HG03558 (cell line): ENCODE measurements at regions not wholly inside any gene's neighbourhood (a gene's known extent, or its start where the extent isn't known, plus 50 kb on each side); places are given as distances from the start of the nearest gene placed in this dataset.
"Not testable (repeated sequence)": the region's sequence is repeated elsewhere in the genome, so short reads cannot be mapped to it uniquely, and the experiment has no call there.

ENCODE experiments used
- ATAC-seq: cut with Tn5 transposase; IDR thresholded peaks from one replicate; pipeline ENCODE4 v1.9.1; 2021; ENCODE audit warnings: moderate number of reproducible peaks; ENCODE audit not compliant: unreplicated experiment; ENCODE audit errors: extremely low read depth

GRCh38 chr3:28989646-28990089 is 291.2 kb upstream of the RBMS3 start:
- peak; percentile 88 for ATAC-seq

GRCh38 chr3:28994161-28994905 is 286.5 kb upstream of the RBMS3 start:
- ATAC-seq, result no peak

GRCh38 chr3:29004885-29005599 is 275.8 kb upstream of the RBMS3 start:
- peak; percentile 100 for ATAC-seq

DNA sequence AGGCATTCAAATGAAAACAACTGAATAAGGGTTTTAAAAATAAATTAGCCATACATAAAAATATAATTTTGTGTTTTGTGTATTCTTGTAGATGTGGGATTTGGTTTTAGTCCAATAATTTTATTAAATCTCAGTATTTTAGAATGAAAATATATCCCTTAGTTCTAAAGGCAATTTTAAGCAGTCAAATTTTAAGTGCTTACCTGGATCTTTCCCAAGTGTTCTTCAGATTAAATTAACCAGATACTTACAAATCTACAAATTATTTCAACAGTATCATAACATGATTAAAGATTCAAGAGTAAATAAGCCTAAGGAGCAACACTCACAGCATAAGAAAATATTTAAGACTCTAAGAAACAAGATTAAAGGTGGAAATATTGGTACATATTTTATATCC is 275.0 kb upstream of the RBMS3 start:
- no peak for ATAC-seq

GRCh38 chr3:29011441-29011840 is 269.4 kb upstream of the RBMS3 start:
- ATAC-seq, result no peak

DNA sequence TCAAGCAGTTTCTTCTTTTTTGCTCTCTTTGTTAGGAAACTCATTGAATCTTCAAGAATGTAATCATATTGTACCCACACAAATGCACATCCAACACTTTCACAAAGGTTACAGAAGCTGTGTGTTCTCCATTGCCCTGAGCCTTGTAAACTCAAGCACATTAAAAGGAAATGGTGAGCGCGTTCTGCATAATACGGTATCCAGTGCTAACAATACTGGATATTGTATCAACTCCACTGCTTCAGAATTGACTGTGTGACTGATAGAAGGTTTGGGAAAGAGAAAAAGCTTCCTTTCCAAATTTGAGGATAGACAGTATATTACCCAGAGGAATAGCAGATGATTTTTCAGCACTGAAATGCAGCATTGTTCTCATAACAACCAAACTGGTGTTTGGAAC is 268.9 kb upstream of the RBMS3 start:
- no peak for ATAC-seq

GRCh38 chr3:29022976-29023375 is 257.9 kb upstream of the RBMS3 start:
- no peak for ATAC-seq

DNA sequence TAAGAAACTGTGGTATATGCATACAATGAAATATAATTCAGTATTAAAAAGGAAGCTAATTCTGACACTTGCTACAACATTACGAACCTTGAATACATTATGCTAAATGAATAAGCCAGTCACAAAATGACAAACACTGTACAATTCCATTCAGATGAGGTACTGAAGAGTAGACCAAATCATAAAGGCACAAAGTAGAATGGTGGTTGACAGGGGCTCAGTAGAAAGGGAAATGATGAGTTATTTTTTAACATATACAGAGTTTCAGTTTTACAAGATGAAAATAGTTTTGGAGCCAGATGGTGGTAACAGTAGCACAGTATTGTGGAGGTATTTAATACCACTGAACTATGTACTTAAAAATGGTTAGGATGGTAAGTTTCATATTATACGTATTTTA is 254.6 kb upstream of the RBMS3 start:
- ATAC-seq, result peak; percentile 96

DNA sequence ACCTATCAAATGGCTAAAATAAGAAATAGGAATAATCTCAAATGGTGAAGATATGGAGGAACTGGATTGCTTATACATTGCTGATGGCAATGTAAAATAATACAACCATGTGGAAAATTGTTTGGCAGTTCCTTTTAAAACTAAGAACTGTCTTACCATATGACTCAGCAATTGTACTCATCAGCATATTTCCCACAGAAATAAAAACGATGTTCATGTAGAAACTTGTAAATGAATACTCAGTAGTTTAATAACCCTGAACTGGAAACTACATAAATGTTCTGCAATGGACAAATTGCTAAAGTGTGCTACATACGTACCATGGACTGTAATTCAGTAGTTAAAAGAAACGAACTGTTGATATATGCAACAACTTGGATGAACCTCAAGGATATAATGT is 253.9 kb upstream of the RBMS3 start:
- no peak for ATAC-seq

DNA sequence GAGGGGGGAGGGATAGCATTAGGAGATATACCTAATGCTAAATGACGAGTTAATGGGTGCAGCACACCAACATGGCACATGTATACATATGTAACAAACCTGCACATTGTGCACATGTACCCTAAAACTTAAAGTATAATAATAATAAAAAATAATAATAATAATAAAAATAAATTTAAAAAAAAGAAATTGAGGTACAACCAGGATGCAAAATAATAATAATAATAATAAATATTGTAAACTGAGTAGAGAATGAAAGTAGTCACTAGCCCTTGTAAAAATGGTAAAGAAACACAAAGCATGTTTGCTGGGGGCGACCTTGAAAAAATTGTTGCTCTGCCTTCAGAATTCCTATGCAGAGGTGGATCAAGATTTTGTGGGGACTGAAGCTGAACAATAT is 249.7 kb upstream of the RBMS3 start:
- not testable (repeated sequence) for ATAC-seq

DNA sequence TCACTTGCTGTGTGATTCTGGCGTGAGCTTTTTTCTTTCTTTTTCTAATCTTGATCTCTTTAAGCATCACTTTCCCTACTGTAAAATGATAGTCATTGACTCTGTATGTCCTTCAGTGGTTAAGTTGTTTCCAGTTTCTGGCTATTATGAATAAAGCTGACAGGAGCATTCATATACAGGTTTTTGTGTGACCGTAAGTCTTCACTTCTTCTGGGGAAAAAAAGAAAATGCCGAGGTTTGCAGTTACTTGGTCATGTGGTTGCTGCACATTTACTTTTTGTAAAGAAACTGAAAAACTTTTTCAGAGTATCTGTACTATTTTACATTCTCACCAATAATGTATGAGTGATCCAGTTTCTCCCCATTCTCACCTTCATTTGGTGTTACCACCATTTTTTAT is 247.4 kb upstream of the RBMS3 start:
- ATAC-seq, result no peak

- ATAC-seq, result no peak
Measured at GRCh38 chr3:29050155-29050554, 230.7 kb upstream of the RBMS3 start.

DNA sequence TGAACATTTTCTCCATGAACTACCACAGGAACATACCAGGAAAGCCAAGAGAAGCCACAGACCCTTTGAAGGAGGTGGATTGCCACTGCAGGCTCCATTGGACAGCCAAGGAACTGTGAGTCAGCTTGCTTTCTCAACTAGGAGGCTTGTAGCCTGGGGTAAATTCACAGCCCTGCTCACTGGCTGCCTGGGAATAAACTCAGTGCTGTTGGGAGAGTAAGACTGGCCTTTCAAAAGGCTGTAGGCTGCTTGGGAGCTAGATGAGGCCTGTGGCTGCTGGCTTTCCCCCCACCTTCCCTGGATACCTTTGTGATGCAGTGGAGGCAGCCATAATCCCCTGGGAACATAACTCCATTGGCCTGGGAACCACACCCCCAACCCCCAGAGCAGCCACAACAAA is 223.5 kb upstream of the RBMS3 start:
- ATAC-seq, result no peak

DNA sequence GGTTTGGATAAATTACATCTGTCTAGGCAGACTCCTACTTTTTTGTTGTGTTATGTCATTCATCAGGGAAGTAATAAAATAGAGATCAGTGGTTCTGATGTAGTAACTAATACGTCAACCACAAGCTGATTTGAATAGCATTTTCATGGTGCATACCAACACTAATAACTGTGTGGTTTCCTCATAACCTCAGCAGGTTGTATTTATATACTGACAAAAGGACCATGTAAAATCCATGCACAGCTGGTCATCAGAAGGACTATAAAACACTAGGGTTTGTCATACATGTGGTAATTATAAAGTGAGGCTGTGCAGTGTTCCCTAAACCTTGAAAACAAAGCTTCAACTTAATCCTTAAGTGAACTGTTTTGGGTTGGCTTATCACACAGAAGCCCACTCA is 216.8 kb upstream of the RBMS3 start:
- no peak for ATAC-seq

DNA sequence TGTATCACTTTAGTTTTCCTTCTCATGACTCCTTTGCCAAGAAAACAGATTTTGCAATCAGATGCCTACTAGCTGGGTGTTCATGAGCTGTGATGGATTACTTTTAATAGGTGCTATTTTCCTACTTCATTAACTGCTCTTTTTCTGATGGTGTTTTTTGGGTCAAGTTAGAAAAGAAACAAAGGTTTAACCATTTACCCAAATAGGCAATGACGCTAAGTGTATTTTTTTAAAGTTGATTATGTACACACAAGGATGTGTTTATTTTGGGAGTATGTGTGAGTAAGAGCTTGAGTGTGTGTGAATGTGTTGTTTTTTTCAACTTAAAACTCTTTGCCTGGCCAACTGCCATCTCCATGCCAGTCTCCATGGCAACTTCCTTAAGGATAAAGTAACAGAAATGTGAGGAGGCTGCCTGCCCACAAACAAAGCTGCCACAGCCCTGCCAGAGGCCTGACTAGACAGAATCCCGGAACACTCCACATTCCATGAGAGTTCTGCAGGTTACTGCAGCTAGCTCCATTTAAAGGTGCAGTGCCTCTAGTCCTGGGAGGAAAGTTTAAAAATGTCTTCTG is 215.6 kb upstream of the RBMS3 start:
- no peak for ATAC-seq

- no peak for ATAC-seq
Measured at GRCh38 chr3:29067007-29067406, 213.9 kb upstream of the RBMS3 start.

GRCh38 chr3:29070959-29071634 is 209.8 kb upstream of the RBMS3 start:
- no peak for ATAC-seq

GRCh38 chr3:29072611-29073010 is 208.3 kb upstream of the RBMS3 start:
- ATAC-seq, result no peak

- ATAC-seq, result no peak
Measured at GRCh38 chr3:29077356-29077755, 203.5 kb upstream of the RBMS3 start.

DNA sequence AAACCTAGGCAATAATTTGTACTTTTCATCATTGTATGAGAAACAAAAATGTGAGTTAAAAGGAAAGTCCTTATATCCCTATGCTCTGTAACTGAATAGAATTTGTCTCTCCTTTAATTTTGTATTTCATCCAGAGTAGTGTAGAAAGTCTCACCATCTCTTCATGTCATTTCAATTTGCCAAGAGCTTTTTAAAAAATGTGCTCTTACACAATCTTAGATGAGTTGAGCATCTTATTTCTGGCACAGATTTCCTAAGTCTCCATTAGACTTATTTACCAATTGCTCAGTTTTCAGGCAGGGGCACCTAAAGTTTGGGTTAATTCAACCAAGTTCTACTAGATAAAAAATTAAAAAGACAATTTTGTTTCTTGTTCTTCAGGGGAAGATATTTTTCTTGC is 201.5 kb upstream of the RBMS3 start:
- no peak for ATAC-seq

DNA sequence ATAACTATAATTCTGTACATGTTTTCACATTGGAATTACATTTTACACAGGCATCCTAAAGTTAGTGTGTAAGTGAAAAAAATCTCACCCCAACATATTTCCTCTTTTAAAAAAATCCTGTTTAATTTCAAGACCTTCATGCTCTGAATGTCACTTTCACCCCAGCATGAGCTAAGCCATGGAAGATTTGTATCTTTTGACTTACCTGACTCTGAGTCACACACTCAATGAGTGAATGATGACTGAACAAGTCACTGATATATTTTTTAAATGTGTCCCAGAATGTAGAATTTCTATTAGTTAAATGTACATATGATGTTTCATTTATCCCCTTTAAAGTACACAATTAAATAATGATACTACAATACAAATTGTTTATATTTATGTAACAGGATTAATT is 199.9 kb upstream of the RBMS3 start:
- no peak for ATAC-seq
